ENCODE measurements at regions not wholly inside any gene's neighbourhood (a gene's known extent, or its start where the extent isn't known, plus 50 kb on each side); places are given as distances from the start of the nearest gene placed in this dataset.

DNA sequence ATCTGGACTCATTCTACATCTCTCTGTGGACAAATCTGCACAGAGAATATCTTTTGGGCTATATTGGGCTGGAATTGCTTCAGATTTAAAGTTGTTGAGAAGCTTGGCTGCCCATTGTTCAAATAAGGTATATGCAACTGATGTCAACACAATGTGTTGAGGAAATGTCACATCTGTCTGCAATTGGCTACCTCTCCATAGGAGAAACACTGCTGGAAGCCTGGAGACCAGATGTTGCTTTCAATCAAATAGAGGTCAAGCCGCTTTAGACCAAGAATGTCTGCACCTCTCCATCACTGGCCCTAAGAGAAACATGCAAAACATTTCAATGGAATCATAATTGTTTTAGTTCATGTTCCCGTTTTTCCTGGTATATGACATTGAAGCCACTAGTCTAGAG is 720.2 kb downstream of the SLC4A3 start:
- no peak for TF ChIP-seq EZH2 (IDR thresholded peaks at IDR 0.05; ENCODE audit: insufficient read depth, poor library complexity, severe bottlenecking)
- no peak for TF ChIP-seq EZH2phosphoT487 (IDR thresholded peaks at IDR 0.05; ENCODE audit: insufficient read depth, low read depth)
